GM23338 (cell line): ENCODE measurements at regions not wholly inside any gene's neighbourhood (a gene's known extent, or its start where the extent isn't known, plus 50 kb on each side); places are given as distances from the start of the nearest gene placed in this dataset.

Experiments used
- ATAC-seq: fragments of 200-7000 bp; cut with Tn5 transposase; 3 replicates; pipeline ENCODE4 v1.9.1; 2020
- DNase-seq: peaks from one replicate; pipeline ENCODE4 v3.0.0-alpha.2; 2015; ENCODE audit warnings: low spot score
- H2AFZ ChIP-seq: fragments of 200-600 bp; sonication (generic); 2 replicates; pipeline ENCODE4 v1.8.0; 2016; ENCODE audit warnings: antibody characterized with exemption, mild to moderate bottlenecking, moderate library complexity
- H3F3A ChIP-seq: fragments of 200-600 bp; sonication (generic); replicated peaks from 2 replicates; pipeline ENCODE4 v1.8.0; 2017; ENCODE audit warnings: antibody characterized with exemption, mixed run types, low read depth
- H3K27ac ChIP-seq: fragments of 200-600 bp; sonication (generic); 2 replicates; pipeline ENCODE4 v1.6.1; 2016; ENCODE audit warnings: low read depth
- H3K27me3 ChIP-seq: fragments of 200-600 bp; sonication (generic); 2 replicates; pipeline ENCODE4 v1.8.0; 2016; ENCODE audit warnings: mild to moderate bottlenecking, mixed run types, moderate library complexity; ENCODE audit not compliant: insufficient read depth
- H3K36me3 ChIP-seq: fragments of 200-600 bp; sonication (generic); 2 replicates; pipeline ENCODE4 v1.8.0; 2016; ENCODE audit warnings: mild to moderate bottlenecking; ENCODE audit not compliant: insufficient read depth
- H3K4me1 ChIP-seq: fragments of 200-600 bp; sonication (generic); 2 replicates; pipeline ENCODE4 v1.8.0; 2016; ENCODE audit warnings: mild to moderate bottlenecking, moderate library complexity; ENCODE audit not compliant: insufficient read depth
- H3K4me2 ChIP-seq: fragments of 200-600 bp; sonication (generic); 2 replicates; pipeline ENCODE4 v1.7.1; 2017; ENCODE audit warnings: mixed run types
- H3K4me3 ChIP-seq: fragments of 200-600 bp; sonication (generic); 2 replicates; pipeline ENCODE4 v1.6.1; 2016; ENCODE audit warnings: mixed run types
- H3K79me2 ChIP-seq: fragments of 200-600 bp; sonication (generic); replicated peaks from 2 replicates; pipeline ENCODE4 v1.8.0; 2017; ENCODE audit warnings: mild to moderate bottlenecking; ENCODE audit not compliant: insufficient read depth
- H3K9me2 ChIP-seq: fragments of 200-600 bp; sonication (generic); 2 replicates; pipeline ENCODE4 v1.8.0; 2017; ENCODE audit not compliant: insufficient read depth
- H4K20me1 ChIP-seq: fragments of 200-600 bp; sonication (generic); replicated peaks from 2 replicates; pipeline ENCODE4 v1.8.0; 2017; ENCODE audit warnings: mild to moderate bottlenecking; ENCODE audit not compliant: insufficient read depth
- H3K27ac Mint-ChIP-seq: 2 replicates; pipeline ENCODE4 v1.8.0; 2020; ENCODE audit warnings: inconsistent platforms, mild to moderate bottlenecking, moderate library complexity, mixed read lengths
- H3K27me3 Mint-ChIP-seq: 3 replicates; pipeline ENCODE4 v1.8.0; 2022; ENCODE audit warnings: low read depth, mild to moderate bottlenecking, moderate library complexity, mixed read lengths, inconsistent platforms; ENCODE audit not compliant: insufficient read depth, poor library complexity
- H3K36me3 Mint-ChIP-seq: 3 replicates; pipeline ENCODE4 v1.8.0; 2021; ENCODE audit warnings: low read depth, mild to moderate bottlenecking, inconsistent platforms, moderate library complexity, mixed read lengths
- H3K4me1 Mint-ChIP-seq: 3 replicates; pipeline ENCODE4 v1.8.0; 2020; ENCODE audit warnings: mild to moderate bottlenecking, inconsistent platforms, mixed read lengths
- H3K4me3 Mint-ChIP-seq: 3 replicates; pipeline ENCODE4 v1.8.0; 2021; ENCODE audit warnings: moderate library complexity, mild to moderate bottlenecking, inconsistent platforms, mixed read lengths
- H3K9me3 Mint-ChIP-seq: 3 replicates; pipeline ENCODE4 v1.8.0; 2020; ENCODE audit warnings: moderate library complexity, mild to moderate bottlenecking, inconsistent platforms, mixed read lengths
- EZH2 ChIP-seq: fragments of 200-600 bp; sonication (generic); IDR thresholded peaks from one replicate; pipeline ENCODE4 v1.8.0; 2017; ENCODE audit warnings: antibody characterized with exemption, mild to moderate bottlenecking, low read depth; ENCODE audit not compliant: unreplicated experiment
- POLR2AphosphoS5 ChIP-seq: IDR thresholded peaks from 2 replicates; pipeline ENCODE4 v1.6.1; 2016; ENCODE audit warnings: antibody characterized with exemption, low read depth
- ZNF114 ChIP-seq: fragments of 250-450 bp; sonication (Bioruptor Pico); IDR thresholded peaks from 2 replicates; pipeline ENCODE4 v1.5.0; 2020; ENCODE audit warnings: mild to moderate bottlenecking, moderate library complexity
- TF ChIP-seq, protein P1 (sequence below): fragments of 250-450 bp; sonication (Bioruptor Pico); IDR thresholded peaks from 2 replicates; pipeline ENCODE4 v1.5.0; 2020; ENCODE audit warnings: mild to moderate bottlenecking, moderate library complexity
- TF ChIP-seq, protein P2 (sequence below): IDR thresholded peaks from 2 replicates; pipeline ENCODE4 v1.6.1; 2016; ENCODE audit warnings: antibody characterized with exemption

DNA sequence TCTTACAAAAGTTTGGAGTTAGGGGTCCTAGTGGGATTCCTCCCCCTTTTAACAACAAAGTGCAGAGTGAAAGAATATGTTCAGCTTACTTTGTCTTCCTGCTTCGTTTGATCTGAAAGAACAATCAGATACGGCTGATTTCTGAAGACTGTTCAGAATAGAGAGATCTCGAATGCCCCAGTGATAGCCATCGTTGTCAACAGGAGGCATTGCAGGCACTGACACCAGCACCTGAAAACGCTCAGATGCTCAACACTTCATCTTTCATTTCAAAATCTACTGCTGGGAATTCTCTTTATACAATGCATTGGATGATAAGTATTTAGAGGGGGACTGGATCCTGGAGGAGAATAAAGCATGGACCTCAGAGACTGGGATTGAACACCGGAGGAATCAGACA, 186.3 kb upstream of the TENM3 start (continued):
- TF ChIP-seq, protein P1, sequence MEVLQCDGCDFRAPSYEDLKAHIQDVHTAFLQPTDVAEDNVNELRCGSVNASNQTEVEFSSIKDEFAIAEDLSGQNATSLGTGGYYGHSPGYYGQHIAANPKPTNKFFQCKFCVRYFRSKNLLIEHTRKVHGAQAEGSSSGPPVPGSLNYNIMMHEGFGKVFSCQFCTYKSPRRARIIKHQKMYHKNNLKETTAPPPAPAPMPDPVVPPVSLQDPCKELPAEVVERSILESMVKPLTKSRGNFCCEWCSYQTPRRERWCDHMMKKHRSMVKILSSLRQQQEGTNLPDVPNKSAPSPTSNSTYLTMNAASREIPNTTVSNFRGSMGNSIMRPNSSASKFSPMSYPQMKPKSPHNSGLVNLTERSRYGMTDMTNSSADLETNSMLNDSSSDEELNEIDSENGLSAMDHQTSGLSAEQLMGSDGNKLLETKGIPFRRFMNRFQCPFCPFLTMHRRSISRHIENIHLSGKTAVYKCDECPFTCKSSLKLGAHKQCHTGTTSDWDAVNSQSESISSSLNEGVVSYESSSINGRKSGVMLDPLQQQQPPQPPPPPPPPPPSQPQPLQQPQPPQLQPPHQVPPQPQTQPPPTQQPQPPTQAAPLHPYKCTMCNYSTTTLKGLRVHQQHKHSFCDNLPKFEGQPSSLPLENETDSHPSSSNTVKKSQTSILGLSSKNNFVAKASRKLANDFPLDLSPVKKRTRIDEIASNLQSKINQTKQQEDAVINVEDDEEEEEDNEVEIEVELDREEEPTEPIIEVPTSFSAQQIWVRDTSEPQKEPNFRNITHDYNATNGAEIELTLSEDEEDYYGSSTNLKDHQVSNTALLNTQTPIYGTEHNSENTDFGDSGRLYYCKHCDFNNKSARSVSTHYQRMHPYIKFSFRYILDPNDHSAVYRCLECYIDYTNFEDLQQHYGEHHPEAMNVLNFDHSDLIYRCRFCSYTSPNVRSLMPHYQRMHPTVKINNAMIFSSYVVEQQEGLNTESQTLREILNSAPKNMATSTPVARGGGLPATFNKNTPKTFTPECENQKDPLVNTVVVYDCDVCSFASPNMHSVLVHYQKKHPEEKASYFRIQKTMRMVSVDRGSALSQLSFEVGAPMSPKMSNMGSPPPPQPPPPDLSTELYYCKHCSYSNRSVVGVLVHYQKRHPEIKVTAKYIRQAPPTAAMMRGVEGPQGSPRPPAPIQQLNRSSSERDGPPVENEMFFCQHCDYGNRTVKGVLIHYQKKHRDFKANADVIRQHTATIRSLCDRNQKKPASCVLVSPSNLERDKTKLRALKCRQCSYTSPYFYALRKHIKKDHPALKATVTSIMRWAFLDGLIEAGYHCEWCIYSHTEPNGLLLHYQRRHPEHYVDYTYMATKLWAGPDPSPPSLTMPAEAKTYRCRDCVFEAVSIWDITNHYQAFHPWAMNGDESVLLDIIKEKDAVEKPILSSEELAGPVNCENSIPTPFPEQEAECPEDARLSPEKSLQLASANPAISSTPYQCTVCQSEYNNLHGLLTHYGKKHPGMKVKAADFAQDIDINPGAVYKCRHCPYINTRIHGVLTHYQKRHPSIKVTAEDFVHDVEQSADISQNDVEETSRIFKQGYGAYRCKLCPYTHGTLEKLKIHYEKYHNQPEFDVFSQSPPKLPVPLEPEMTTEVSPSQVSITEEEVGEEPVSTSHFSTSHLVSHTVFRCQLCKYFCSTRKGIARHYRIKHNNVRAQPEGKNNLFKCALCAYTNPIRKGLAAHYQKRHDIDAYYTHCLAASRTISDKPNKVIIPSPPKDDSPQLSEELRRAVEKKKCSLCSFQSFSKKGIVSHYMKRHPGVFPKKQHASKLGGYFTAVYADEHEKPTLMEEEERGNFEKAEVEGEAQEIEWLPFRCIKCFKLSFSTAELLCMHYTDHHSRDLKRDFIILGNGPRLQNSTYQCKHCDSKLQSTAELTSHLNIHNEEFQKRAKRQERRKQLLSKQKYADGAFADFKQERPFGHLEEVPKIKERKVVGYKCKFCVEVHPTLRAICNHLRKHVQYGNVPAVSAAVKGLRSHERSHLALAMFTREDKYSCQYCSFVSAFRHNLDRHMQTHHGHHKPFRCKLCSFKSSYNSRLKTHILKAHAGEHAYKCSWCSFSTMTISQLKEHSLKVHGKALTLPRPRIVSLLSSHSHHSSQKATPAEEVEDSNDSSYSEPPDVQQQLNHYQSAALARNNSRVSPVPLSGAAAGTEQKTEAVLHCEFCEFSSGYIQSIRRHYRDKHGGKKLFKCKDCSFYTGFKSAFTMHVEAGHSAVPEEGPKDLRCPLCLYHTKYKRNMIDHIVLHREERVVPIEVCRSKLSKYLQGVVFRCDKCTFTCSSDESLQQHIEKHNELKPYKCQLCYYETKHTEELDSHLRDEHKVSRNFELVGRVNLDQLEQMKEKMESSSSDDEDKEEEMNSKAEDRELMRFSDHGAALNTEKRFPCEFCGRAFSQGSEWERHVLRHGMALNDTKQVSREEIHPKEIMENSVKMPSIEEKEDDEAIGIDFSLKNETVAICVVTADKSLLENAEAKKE (CRISPR knock-in tag): no peak

DNA sequence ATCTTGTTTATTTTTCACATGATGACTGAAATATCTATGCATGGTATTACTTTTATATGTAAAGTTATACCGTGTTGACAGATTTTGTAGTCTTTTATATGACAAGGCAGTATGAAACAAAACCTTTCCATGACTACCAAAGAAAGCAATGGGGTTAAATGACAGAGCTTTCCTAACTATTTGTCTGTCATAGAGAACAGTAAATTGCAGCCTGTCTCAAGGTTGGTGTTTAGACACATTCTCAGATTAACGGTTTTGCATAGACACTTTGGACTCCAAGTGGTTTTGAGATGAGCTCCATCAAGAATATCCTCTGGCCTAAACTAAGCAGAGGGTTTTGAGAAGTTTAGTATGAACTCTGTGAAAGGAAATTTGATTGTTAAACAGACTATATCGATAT, 180.7 kb upstream of the TENM3 start:
- H3F3A ChIP-seq: no peaks in the 10 kb centered on the region
- H3K27ac Mint-ChIP-seq: peak overlapping the region; percentile 96
- H3K4me1 ChIP-seq: peaks cover 9% of the 10 kb centered on the region
- DNase-seq (no peak), ATAC-seq (no peak)
- peaks cover 25% of the 10 kb centered on the region for H3K36me3 Mint-ChIP-seq
- H3K27me3 ChIP-seq: no peaks in the 10 kb centered on the region
- no peaks in the 10 kb centered on the region for H3K79me2 ChIP-seq
- peaks cover 14% of the 10 kb centered on the region for H3K4me1 Mint-ChIP-seq
- TF ChIP-seq, protein P1 (CRISPR knock-in tag): no peak
- TF ChIP-seq, protein P2, sequence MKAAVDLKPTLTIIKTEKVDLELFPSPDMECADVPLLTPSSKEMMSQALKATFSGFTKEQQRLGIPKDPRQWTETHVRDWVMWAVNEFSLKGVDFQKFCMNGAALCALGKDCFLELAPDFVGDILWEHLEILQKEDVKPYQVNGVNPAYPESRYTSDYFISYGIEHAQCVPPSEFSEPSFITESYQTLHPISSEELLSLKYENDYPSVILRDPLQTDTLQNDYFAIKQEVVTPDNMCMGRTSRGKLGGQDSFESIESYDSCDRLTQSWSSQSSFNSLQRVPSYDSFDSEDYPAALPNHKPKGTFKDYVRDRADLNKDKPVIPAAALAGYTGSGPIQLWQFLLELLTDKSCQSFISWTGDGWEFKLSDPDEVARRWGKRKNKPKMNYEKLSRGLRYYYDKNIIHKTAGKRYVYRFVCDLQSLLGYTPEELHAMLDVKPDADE: no peak
- TF ChIP-seq POLR2AphosphoS5 (no peak), EZH2 (no peak), ZNF114 (CRISPR knock-in tag) (no peak)
- peak overlapping the region; percentile 2; the same call in 1 of the 2 replicates for H3K27ac ChIP-seq
- H3K4me2 ChIP-seq: peak overlapping the region; percentile 15; the same call in 1 of the 2 replicates
- H3K36me3 ChIP-seq: no peaks in the 10 kb centered on the region
- H3K9me2 ChIP-seq: no peaks in the 10 kb centered on the region
- no peaks in the 10 kb centered on the region for H3K27me3 Mint-ChIP-seq
- H3K9me3 Mint-ChIP-seq: peaks cover 21% of the 10 kb centered on the region
- H2AFZ ChIP-seq: no peak overlapping the region
- H3K4me3 Mint-ChIP-seq: no peak overlapping the region
- no peaks in the 10 kb centered on the region for H4K20me1 ChIP-seq
- no peak overlapping the region for H3K4me3 ChIP-seq
